GM06990 (cell line): ENCODE measurements at regions not wholly inside any gene's neighbourhood (a gene's known extent, or its start where the extent isn't known, plus 50 kb on each side); places are given as distances from the start of the nearest gene placed in this dataset.

Experiments
- DNase-seq: peaks from one replicate; pipeline ENCODE4 v3.0.0-alpha.2; 2011; ENCODE audit not compliant: insufficient read length; ENCODE audit errors: extremely low read depth
- H3K27me3 ChIP-seq: replicated peaks from 2 replicates; pipeline ENCODE4 v1.6.0; 2011; ENCODE audit warnings: low read length; ENCODE audit not compliant: control insufficient read depth, insufficient read depth
- H3K36me3 ChIP-seq: 2 replicates; pipeline ENCODE4 v1.5.1; 2011; ENCODE audit warnings: low read length; ENCODE audit not compliant: control insufficient read depth, insufficient read depth
- H3K4me3 ChIP-seq: replicated peaks from 2 replicates; pipeline ENCODE4 v1.5.1; 2011; ENCODE audit warnings: low read depth, mild to moderate bottlenecking, control low read depth, low read length
- TF ChIP-seq, protein P1 (sequence below): IDR thresholded peaks from 2 replicates; pipeline ENCODE4 v1.5.1; 2011; ENCODE audit warnings: low read length, control low read depth, mild to moderate bottlenecking, inconsistent platforms; ENCODE audit not compliant: insufficient read depth, poor library complexity, severe bottlenecking

DNA sequence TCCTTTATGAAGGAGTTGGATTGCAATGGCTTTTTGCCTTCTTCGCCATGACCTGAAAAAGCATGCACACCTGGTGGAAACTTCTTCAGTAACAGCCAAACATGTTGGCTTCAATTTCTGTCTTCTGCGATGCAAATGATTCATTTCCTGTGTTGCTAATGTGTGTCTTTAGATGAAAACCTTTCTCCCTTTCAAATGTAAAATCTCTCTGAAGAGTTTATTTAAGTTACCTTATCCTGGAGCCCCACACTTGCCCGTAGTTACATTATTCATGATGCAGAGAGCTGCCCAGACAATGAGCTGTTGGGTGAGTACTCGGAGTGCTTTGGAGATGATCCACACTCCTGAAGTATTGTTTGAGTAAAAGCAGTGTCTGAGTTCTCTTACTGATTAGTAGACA is 1100.9 kb downstream of the RPA4 start:
- DNase-seq: no peak
- Histone ChIP-seq H3K4me3 (no peak overlapping the region), H3K27me3 (no peaks in the 10 kb centered on the region), H3K36me3 (no peaks in the 10 kb centered on the region)
- TF ChIP-seq, protein P1, sequence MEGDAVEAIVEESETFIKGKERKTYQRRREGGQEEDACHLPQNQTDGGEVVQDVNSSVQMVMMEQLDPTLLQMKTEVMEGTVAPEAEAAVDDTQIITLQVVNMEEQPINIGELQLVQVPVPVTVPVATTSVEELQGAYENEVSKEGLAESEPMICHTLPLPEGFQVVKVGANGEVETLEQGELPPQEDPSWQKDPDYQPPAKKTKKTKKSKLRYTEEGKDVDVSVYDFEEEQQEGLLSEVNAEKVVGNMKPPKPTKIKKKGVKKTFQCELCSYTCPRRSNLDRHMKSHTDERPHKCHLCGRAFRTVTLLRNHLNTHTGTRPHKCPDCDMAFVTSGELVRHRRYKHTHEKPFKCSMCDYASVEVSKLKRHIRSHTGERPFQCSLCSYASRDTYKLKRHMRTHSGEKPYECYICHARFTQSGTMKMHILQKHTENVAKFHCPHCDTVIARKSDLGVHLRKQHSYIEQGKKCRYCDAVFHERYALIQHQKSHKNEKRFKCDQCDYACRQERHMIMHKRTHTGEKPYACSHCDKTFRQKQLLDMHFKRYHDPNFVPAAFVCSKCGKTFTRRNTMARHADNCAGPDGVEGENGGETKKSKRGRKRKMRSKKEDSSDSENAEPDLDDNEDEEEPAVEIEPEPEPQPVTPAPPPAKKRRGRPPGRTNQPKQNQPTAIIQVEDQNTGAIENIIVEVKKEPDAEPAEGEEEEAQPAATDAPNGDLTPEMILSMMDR: no peak

GRCh38 chrX:97985096-97985495 is 1101.4 kb downstream of the RPA4 start:
- DNase-seq: no peak
- H3K27me3 ChIP-seq: no peaks in the 10 kb centered on the region
- no peaks in the 10 kb centered on the region for H3K36me3 ChIP-seq
- no peak overlapping the region for H3K4me3 ChIP-seq
- TF ChIP-seq, protein P1: no peak

DNA sequence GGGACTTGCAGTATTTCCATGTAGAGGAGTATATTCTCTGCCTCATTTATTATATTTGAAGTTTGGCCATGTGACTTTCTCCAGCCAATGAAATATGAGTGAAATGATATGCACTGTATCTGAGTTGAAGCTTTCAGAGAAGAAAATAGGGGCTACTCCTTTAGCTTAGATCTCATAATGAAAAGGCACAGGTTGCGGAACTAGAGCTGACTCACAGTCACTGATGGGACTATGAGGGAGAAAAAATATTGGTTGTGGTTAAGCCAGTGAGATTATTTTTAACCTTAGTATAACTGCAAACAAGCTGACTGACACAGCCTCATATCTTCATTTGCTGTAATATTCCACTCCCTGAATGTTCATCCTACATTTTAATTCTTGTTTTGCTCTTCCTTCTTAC is 1104.3 kb downstream of the RPA4 start:
- H3K36me3 ChIP-seq: no peaks in the 10 kb centered on the region
- TF ChIP-seq, protein P1: no peak
- no peak overlapping the region for H3K4me3 ChIP-seq
- H3K27me3 ChIP-seq: no peaks in the 10 kb centered on the region
- no peak for DNase-seq

- no peak overlapping the region for H3K4me3 ChIP-seq
- DNase-seq: no peak
- H3K36me3 ChIP-seq: no peaks in the 10 kb centered on the region
- H3K27me3 ChIP-seq: no peaks in the 10 kb centered on the region
- TF ChIP-seq, protein P1: no peak
These were observed 1112.1 kb downstream of the RPA4 start for GRCh38 chrX:97995834-97996233.

DNA sequence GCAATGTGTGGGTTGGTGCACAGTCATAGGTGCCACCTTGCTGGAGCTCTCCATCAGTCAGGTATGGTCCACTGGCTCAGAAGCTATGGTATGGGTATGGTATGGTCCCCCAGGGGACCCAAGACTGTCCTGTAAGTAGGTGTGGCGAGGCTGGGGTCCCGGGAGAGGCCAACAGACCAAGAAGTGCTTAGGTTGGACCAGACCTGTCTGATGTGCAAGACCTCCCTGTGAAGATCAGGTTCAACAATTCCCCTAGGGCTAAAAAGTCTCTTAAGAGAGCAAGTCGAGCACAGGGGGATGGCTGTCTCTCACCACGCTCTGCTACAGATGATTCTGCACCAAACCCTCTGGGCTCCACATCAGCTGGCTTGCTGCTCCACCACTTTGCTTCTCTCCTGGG is 1145.0 kb downstream of the RPA4 start:
- no peak for DNase-seq
- no peak overlapping the region for H3K4me3 ChIP-seq
- TF ChIP-seq, protein P1: no peak
- no peaks in the 10 kb centered on the region for H3K36me3 ChIP-seq
- no peaks in the 10 kb centered on the region for H3K27me3 ChIP-seq

DNA sequence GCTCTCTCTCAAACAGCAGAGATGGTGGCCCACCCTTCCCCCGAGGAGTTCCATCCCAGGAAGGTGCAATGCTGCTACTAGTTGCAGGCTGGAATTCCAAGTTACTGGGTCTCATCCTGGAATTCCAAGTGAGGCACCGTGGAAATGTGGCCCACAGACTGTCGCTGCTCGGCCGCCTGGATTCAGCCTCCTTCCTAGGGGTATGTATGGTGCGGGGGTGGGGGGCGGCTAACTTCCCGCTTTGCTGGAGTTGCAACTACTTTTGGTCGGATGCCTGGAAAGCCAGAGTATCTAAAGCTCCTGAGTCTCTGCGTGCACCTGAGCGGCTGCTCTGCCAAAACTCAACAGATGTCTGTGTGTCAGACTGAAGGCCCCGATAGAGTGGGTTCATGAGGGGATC is 1146.2 kb downstream of the RPA4 start:
- no peaks in the 10 kb centered on the region for H3K36me3 ChIP-seq
- no peak for DNase-seq
- TF ChIP-seq, protein P1: no peak
- H3K4me3 ChIP-seq: no peak overlapping the region
- H3K27me3 ChIP-seq: no peaks in the 10 kb centered on the region
